Esophagus (tissue), 2 donors: ENCODE measurements at regions not wholly inside any gene's neighbourhood (a gene's known extent, or its start where the extent isn't known, plus 50 kb on each side); places are given as distances from the start of the nearest gene placed in this dataset.

Source experiments
- H3K27ac ChIP-seq, 2 donors: one replicate each; pipeline ENCODE4 v1.5.1; 2013; ENCODE audit warnings: low read depth in 2 of 2, mild to moderate bottlenecking in 2 of 2, inconsistent platforms in 1 of 2, low read length in 1 of 2, moderate library complexity in 1 of 2
- H3K27me3 ChIP-seq, 2 donors: one replicate each; pipeline ENCODE4 v1.6.1; 2013; ENCODE audit warnings: low read length in 2 of 2, control low read depth in 1 of 2, mild to moderate bottlenecking in 1 of 2; ENCODE audit not compliant: insufficient read depth in 2 of 2, control insufficient read depth in 1 of 2
- H3K36me3 ChIP-seq, 2 donors: one replicate each; pipeline ENCODE4 v1.6.1; 2013; ENCODE audit warnings: low read length in 1 of 2; ENCODE audit not compliant: control insufficient read depth in 2 of 2, insufficient read depth in 2 of 2
- H3K4me1 ChIP-seq, 2 donors: one replicate each; pipeline ENCODE4 v1.6.1; 2013; ENCODE audit warnings: low read length in 1 of 2; ENCODE audit not compliant: control insufficient read depth in 2 of 2, insufficient read depth in 2 of 2
- H3K4me3 ChIP-seq, 2 donors: one replicate each; pipeline ENCODE4 v1.5.1; 2013; ENCODE audit warnings: low read length in 2 of 2, mild to moderate bottlenecking in 2 of 2, low read depth in 1 of 2, moderate library complexity in 1 of 2
- H3K9me3 ChIP-seq, 2 donors: one replicate each; pipeline ENCODE4 v1.6.1; 2013; ENCODE audit warnings: mild to moderate bottlenecking in 2 of 2, low read depth in 1 of 2, low read length in 1 of 2, moderate library complexity in 1 of 2; ENCODE audit not compliant: control insufficient read depth in 2 of 2, insufficient read depth in 1 of 2
- WGBS, 2 donors: extraction: QIAGEN DNeasy Blood & Tissue Kit; methylation state at CpG; one replicate each; pipeline ENCODE4 v1.1.7; 2013; 5-methylcytosine and 5-hydroxymethylcytosine counted together
- donor health status: healthy with polysubstance abuse.
- donor health status: Bipolar disorder and iron deficiency.

- Histone ChIP-seq H3K27me3 (no peaks in the 10 kb centered on the region), H3K4me3 (no peak overlapping the region), H3K27ac (no peak overlapping the region), H3K9me3 (no peaks in the 10 kb centered on the region), H3K4me1 (no peaks in the 10 kb centered on the region), H3K36me3 (no peaks in the 10 kb centered on the region)
- WGBS, 2 donors, result 71 to 77% methylated on average over 5 of the region's 5 CpGs
These were observed 466.0 kb downstream of the NR4A2 start for GRCh38 chr2:155866477-155866876.

GRCh38 chr2:155852156-155852555 lies 480.4 kb downstream of the NR4A2 start:
- Histone ChIP-seq H3K27ac (no peak overlapping the region), H3K36me3 (no peaks in the 10 kb centered on the region), H3K4me1 (no peaks in the 10 kb centered on the region), H3K9me3 (no peaks in the 10 kb centered on the region), H3K27me3 (no peaks in the 10 kb centered on the region), H3K4me3 (no peak overlapping the region)
- WGBS, 2 donors, result 88 to 90% methylated on average over 1 of the region's 1 CpG

GRCh38 chr2:155846259-155846658 lies 486.3 kb downstream of the NR4A2 start:
- no peaks in the 10 kb centered on the region for H3K36me3 ChIP-seq
- no peaks in the 10 kb centered on the region for H3K4me1 ChIP-seq
- no peaks in the 10 kb centered on the region for H3K27me3 ChIP-seq
- H3K4me3 ChIP-seq, result no peak overlapping the region
- no peak overlapping the region for H3K27ac ChIP-seq
- peaks cover 0 to 2% of the 10 kb centered on the region in 2 donors for H3K9me3 ChIP-seq

GRCh38 chr2:155844461-155844860 lies 488.1 kb downstream of the NR4A2 start:
- no peak overlapping the region for H3K4me3 ChIP-seq
- H3K9me3 ChIP-seq, result peaks cover 0 to 2% of the 10 kb centered on the region in 2 donors
- WGBS, 2 donors, result 84 to 85% methylated on average over 2 of the region's 2 CpGs
- no peaks in the 10 kb centered on the region for H3K4me1 ChIP-seq
- no peak overlapping the region for H3K27ac ChIP-seq
- H3K27me3 ChIP-seq, result no peaks in the 10 kb centered on the region
- H3K36me3 ChIP-seq, result no peaks in the 10 kb centered on the region

- Histone ChIP-seq H3K9me3 (peaks cover 0 to 2% of the 10 kb centered on the region in 2 donors), H3K27ac (no peak overlapping the region), H3K4me3 (no peak overlapping the region), H3K4me1 (no peaks in the 10 kb centered on the region), H3K36me3 (no peaks in the 10 kb centered on the region), H3K27me3 (no peaks in the 10 kb centered on the region)
- WGBS, 2 donors, result 55 to 57% methylated on average over 6 of the region's 6 CpGs
These were observed 490.4 kb downstream of the NR4A2 start for GRCh38 chr2:155842103-155842502.

GRCh38 chr2:155841442-155841841 lies 491.1 kb downstream of the NR4A2 start:
- Histone ChIP-seq H3K4me1 (no peaks in the 10 kb centered on the region), H3K27me3 (no peaks in the 10 kb centered on the region)
- 21 to 33% methylated on average over 3 of the region's 3 CpGs for WGBS, 2 donors

GRCh38 chr2:155840661-155841060 lies 491.9 kb downstream of the NR4A2 start:
- no peaks in the 10 kb centered on the region for H3K36me3 ChIP-seq
- WGBS, 2 donors, result 45 to 61% methylated on average over 1 of the region's 1 CpG
- H3K27me3 ChIP-seq, result no peaks in the 10 kb centered on the region
- peaks cover 0 to 1% of the 10 kb centered on the region in 2 donors for H3K9me3 ChIP-seq
- no peak overlapping the region for H3K27ac ChIP-seq
- no peak overlapping the region for H3K4me3 ChIP-seq
- no peaks in the 10 kb centered on the region for H3K4me1 ChIP-seq

More at GRCh38 chr2:155841442-155841841, 491.1 kb downstream of the NR4A2 start:
- Histone ChIP-seq H3K9me3 (peaks cover 0 to 2% of the 10 kb centered on the region in 2 donors), H3K4me3 (no peak overlapping the region), H3K36me3 (no peaks in the 10 kb centered on the region), H3K27ac (no peak overlapping the region)

GRCh38 chr2:155839991-155840390 lies 492.5 kb downstream of the NR4A2 start:
- no peaks in the 10 kb centered on the region for H3K9me3 ChIP-seq
- H3K36me3 ChIP-seq, result no peaks in the 10 kb centered on the region
- no peaks in the 10 kb centered on the region for H3K4me1 ChIP-seq
- no peaks in the 10 kb centered on the region for H3K27me3 ChIP-seq
- WGBS, 2 donors, result 59 to 62% methylated on average over 2 of the region's 2 CpGs
- H3K4me3 ChIP-seq, result no peak overlapping the region
- no peak overlapping the region for H3K27ac ChIP-seq

- Histone ChIP-seq H3K36me3 (no peaks in the 10 kb centered on the region), H3K4me1 (no peaks in the 10 kb centered on the region), H3K4me3 (no peak overlapping the region), H3K9me3 (no peaks in the 10 kb centered on the region), H3K27me3 (no peaks in the 10 kb centered on the region), H3K27ac (no peak overlapping the region)
- 60 to 65% methylated on average over 3 of the region's 3 CpGs for WGBS, 2 donors
These were observed 493.1 kb downstream of the NR4A2 start for GRCh38 chr2:155839436-155839835.

GRCh38 chr2:155836439-155836838 lies 496.1 kb downstream of the NR4A2 start:
- Histone ChIP-seq H3K27ac (no peak overlapping the region), H3K4me1 (no peaks in the 10 kb centered on the region), H3K36me3 (no peaks in the 10 kb centered on the region), H3K27me3 (no peaks in the 10 kb centered on the region), H3K9me3 (no peaks in the 10 kb centered on the region), H3K4me3 (no peak overlapping the region)
- 87 to 89% methylated on average over 1 of the region's 1 CpG for WGBS, 2 donors
